ENCODE measurements at regions not wholly inside any gene's neighbourhood (a gene's known extent, or its start where the extent isn't known, plus 50 kb on each side); places are given as distances from the start of the nearest gene placed in this dataset.

DNA sequence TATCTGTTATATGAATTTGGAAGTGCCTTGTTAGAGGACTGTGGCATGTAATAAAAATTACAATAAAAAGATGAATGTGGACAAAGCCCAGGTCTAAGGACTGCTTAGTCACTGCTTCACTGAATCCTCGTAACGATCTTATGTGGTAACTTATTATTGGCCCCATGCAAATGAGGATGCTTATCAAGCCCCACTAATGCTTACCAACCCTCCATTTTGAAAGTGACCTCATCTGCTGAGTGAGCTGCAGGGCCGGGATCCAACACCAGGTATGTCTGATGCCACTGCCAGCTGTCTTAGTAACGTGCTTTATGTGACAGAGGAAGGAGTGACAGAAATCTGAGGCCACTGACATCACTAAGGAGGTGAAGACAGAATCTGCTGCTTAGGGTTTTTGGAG, 65.3 kb upstream of the CCDC85A start:
- Histone ChIP-seq H3K27ac (no peak overlapping the region), H3K36me3 (no peaks in the 10 kb centered on the region), H3K4me3 (no peak overlapping the region), H3K4me1 (no peaks in the 10 kb centered on the region), H3K27me3 (no peaks in the 10 kb centered on the region), H3K9me3 (no peaks in the 10 kb centered on the region)
- 68% methylated on average over 4 of the region's 4 CpGs for WGBS
- TF ChIP-seq CTCF (IDR thresholded peaks at IDR 0.05): no peak
- TF ChIP-seq POLR2AphosphoS5 (IDR thresholded peaks at IDR 0.05): no peak
- TF ChIP-seq POLR2A (IDR thresholded peaks at IDR 0.05): no peak
- no peak for TF ChIP-seq EP300 (IDR thresholded peaks at IDR 0.05)
- no peak for DNase-seq (ENCODE audit: low spot score in 2 of 2)

- H3K27me3 ChIP-seq: no peaks in the 10 kb centered on the region
- WGBS: 88% methylated on average over 1 of the region's 1 CpG
- H3K27ac ChIP-seq: no peak overlapping the region
- TF ChIP-seq CTCF (IDR thresholded peaks at IDR 0.05) (no peak), POLR2A (IDR thresholded peaks at IDR 0.05) (no peak)
- H3K36me3 ChIP-seq: no peaks in the 10 kb centered on the region
- no peak overlapping the region for H3K4me3 ChIP-seq
- H3K4me1 ChIP-seq: no peaks in the 10 kb centered on the region
- DNase-seq (ENCODE audit: low spot score in 2 of 2): no peak
- H3K9me3 ChIP-seq: no peaks in the 10 kb centered on the region
Observed at GRCh38 chr2:56121995-56122394, 61.8 kb upstream of the CCDC85A start.

DNA sequence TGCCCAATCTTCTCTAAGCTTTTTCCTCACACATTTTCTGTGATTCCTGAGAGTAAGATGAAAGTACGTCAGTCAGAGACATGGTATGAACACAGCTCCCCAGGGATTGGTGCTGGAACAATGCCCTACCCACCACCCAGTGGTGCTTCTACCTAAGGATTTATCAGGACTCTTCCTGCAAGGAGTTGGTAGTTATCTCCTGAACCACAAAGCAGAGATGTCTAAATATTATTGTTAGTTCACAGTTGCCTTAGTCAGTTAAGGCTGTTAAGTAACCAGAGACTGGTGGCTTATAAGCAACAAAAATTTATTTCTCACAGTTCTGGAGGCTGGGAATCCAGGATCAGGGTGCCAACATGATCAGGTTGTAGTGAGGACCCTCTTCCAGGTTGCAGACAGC, 60.3 kb upstream of the CCDC85A start:
- 93% methylated on average over 1 of the region's 1 CpG for WGBS
- H3K4me3 ChIP-seq: no peak overlapping the region
- no peak for TF ChIP-seq CTCF (IDR thresholded peaks at IDR 0.05)
- TF ChIP-seq EP300 (IDR thresholded peaks at IDR 0.05): no peak
- TF ChIP-seq POLR2AphosphoS5 (IDR thresholded peaks at IDR 0.05): no peak
- DNase-seq (ENCODE audit: low spot score in 2 of 2): no peak
- H3K27ac ChIP-seq: no peak overlapping the region
- no peaks in the 10 kb centered on the region for H3K27me3 ChIP-seq
- H3K36me3 ChIP-seq: no peaks in the 10 kb centered on the region
- no peaks in the 10 kb centered on the region for H3K4me1 ChIP-seq
- no peaks in the 10 kb centered on the region for H3K9me3 ChIP-seq

DNA sequence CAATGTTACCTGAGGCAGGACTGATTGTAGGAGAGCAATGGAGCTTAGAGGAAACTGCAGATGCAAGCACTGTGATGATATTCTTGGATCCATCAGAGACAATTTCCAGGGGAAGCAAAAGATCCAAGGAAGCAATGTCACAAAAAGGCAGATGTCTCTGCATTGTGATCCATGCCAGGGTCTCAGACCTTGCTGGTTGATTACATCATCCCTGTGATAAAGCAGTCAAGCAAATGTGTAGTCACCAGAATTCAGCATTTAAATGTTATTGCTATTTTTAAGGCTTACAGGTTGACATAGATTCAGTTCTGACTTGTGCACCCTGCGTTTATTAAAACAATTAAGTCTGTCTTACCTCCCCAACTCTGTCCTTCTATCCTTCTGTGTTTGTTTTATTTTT, 56.8 kb upstream of the CCDC85A start:
- no peak overlapping the region for H3K4me3 ChIP-seq
- no peak for TF ChIP-seq POLR2A (IDR thresholded peaks at IDR 0.05)
- TF ChIP-seq CTCF (IDR thresholded peaks at IDR 0.05): no peak
- no peak for TF ChIP-seq POLR2AphosphoS5 (IDR thresholded peaks at IDR 0.05)
- TF ChIP-seq EP300 (IDR thresholded peaks at IDR 0.05): no peak
- no peak overlapping the region for H3K27ac ChIP-seq
- H3K27me3 ChIP-seq: no peaks in the 10 kb centered on the region
- no peaks in the 10 kb centered on the region for H3K4me1 ChIP-seq
- H3K36me3 ChIP-seq: no peaks in the 10 kb centered on the region
- 70% methylated on average over 1 of the region's 1 CpG for WGBS
- no peaks in the 10 kb centered on the region for H3K9me3 ChIP-seq
- DNase-seq (ENCODE audit: low spot score in 2 of 2): no peak

- Histone ChIP-seq H3K9me3 (no peaks in the 10 kb centered on the region), H3K27ac (no peak overlapping the region), H3K4me1 (no peaks in the 10 kb centered on the region), H3K4me3 (no peak overlapping the region), H3K36me3 (no peaks in the 10 kb centered on the region), H3K27me3 (no peaks in the 10 kb centered on the region)
- 52% methylated on average over 6 of the region's 6 CpGs for WGBS
- DNase-seq (ENCODE audit: low spot score in 2 of 2): no peak
- TF ChIP-seq POLR2AphosphoS5 (IDR thresholded peaks at IDR 0.05) (no peak), POLR2A (IDR thresholded peaks at IDR 0.05) (no peak), EP300 (IDR thresholded peaks at IDR 0.05) (no peak), CTCF (IDR thresholded peaks at IDR 0.05) (no peak)
Observed at GRCh38 chr2:56127463-56128152, 56.2 kb upstream of the CCDC85A start.
